Hindlimb muscle (tissue), 1 donor: ENCODE measurements at regions not wholly inside any gene's neighbourhood (a gene's known extent, or its start where the extent isn't known, plus 50 kb on each side); places are given as distances from the start of the nearest gene placed in this dataset.
"Not testable (repeated sequence)": the region's sequence is repeated elsewhere in the genome, so short reads cannot be mapped to it uniquely, and the experiment has no call there.

Experiments
- DNase-seq: peaks from one replicate; pipeline ENCODE4 v3.0.0-alpha.2; 2013

GRCh38 chr19:13712767-13713201, 51.5 kb upstream of the MRI1 start:
- no peak for DNase-seq

DNA sequence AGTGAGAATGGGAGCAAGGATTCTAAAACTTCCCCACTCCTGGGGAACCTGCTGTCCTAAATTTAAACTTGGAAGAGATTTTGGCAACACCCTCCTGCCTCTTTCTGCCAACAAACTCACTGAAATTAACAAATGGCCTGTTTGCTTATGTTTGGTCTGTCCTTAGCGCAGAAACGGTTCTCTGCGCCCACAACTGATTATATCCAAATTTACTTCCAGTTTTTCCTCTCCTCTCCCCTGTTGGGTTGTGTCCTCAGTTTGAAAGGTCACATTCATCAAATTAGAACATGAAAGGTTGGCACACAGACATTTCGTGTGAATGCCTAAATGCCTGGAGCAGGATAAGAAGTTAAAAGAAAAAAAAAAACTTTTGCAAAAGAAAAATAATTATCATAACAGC, 56.4 kb upstream of the MRI1 start:
- no peak for DNase-seq

GRCh38 chr19:13705928-13706447, 58.3 kb upstream of the MRI1 start:
- DNase-seq, result no peak

GRCh38 chr19:13705201-13705600, 59.1 kb upstream of the MRI1 start:
- no peak for DNase-seq

GRCh38 chr19:13701624-13702023, 62.7 kb upstream of the MRI1 start:
- DNase-seq, result no peak

- no peak for DNase-seq
Measured at GRCh38 chr19:13700621-13701020, 63.7 kb upstream of the MRI1 start.

GRCh38 chr19:13699786-13700185, 64.5 kb upstream of the MRI1 start:
- no peak for DNase-seq

GRCh38 chr19:13696839-13697238, 67.5 kb upstream of the MRI1 start:
- no peak for DNase-seq

DNA sequence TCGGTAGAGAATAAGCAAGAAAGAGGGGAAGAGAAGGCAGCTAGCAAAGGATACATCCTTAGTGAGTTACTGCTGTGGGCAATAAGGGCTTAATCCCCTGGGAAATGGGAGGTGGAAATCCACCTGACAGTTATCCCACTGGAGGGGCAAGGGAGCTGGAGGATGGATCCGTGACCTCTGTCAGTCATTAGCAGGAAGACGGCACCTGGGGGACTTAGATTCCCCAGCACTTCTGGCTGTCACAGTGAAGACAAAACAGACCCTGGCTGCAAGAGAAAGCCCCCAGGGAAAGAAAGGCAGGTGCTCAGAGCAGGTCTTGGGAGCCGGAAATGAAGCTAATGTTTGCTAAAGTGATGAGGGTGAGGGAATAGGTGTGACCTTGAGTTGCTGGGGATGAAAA, 70.4 kb upstream of the MRI1 start:
- DNase-seq, result no peak

- DNase-seq, result no peak
Measured at GRCh38 chr19:13691569-13692435, 72.5 kb upstream of the MRI1 start.

GRCh38 chr19:13689085-13689484, 75.2 kb upstream of the MRI1 start:
- no peak for DNase-seq

GRCh38 chr19:13684021-13684420, 80.3 kb upstream of the MRI1 start:
- DNase-seq, result no peak

- DNase-seq, result no peak
Measured at GRCh38 chr19:13681509-13681908, 82.8 kb upstream of the MRI1 start.

GRCh38 chr19:13680708-13681360, 83.5 kb upstream of the MRI1 start:
- not testable (repeated sequence) for DNase-seq

DNA sequence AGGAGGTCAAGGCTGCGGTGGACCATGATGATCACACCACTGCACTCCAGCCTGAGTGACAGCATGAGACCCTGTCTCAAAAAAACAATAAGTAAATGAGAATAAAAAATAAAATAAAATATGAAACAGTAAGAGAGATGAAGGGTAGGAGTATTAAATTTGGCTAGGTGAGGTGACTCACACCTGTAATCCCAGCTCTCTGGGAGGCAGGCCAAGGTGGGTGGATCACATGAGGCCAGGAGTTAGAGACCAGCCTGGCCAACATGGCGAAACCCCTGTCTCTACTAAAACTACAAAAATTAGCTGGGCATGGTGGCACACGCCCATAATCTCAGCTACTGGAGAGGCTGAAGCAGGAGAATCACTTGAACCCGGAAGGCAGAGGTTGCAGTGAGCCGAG, 87.4 kb upstream of the MRI1 start:
- not testable (repeated sequence) for DNase-seq

GRCh38 chr19:13672480-13673175, 91.7 kb upstream of the MRI1 start:
- DNase-seq, result not testable (repeated sequence)

DNA sequence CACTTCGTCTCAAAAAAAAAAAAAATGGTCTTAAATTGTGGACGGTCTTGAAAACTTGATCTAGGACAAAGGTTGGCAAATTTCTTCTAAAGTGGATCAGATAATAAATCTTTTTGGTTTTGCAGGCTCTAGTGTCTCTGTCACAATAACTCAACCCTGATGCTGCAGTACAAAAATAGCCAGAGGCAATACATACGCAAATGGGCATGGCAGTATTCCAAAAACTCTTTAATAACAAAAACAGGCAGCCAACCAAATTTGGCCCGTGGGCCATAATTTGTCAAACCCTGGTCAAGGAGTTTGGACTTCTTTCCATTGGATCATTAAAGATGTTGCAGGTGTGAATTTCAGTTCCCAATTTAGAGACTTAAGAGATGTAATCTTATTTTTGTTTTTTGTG, 93.5 kb upstream of the MRI1 start:
- no peak for DNase-seq

DNA sequence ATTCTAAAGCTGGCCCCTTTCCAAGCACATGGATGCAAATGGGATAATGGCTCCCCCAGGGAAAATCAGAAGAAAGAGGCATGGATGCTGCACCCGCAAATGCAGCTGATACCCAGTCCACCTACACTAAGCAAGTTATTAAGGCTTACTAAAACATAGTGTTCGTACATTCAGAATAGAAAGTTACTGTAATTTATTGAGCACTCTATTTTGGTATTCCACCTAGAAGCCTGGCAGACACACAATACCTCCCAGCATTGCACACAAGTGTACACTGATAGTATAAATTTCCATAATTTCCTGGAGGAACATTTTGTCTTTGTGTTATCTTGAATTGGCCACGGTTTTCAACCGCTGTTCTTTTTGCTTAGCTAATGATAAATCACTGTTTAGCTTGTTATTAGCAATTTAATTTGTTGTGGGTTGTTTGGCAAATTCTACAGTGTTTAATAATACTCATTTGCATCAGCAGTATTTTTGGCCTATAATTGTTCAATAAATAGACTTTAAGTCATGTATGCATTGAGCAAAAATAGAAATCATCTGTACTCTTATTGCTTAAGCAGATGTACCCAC, 94.5 kb upstream of the MRI1 start:
- DNase-seq, result no peak

- DNase-seq, result no peak
Measured at GRCh38 chr19:13668964-13669363, 95.4 kb upstream of the MRI1 start.

GRCh38 chr19:13666165-13666564, 98.2 kb upstream of the MRI1 start:
- DNase-seq, result no peak

- no peak for DNase-seq
Measured at GRCh38 chr19:13665125-13665905, 99.0 kb upstream of the MRI1 start.
